Sigmoid colon (tissue), 6 donors: ENCODE measurements at regions not wholly inside any gene's neighbourhood (a gene's known extent, or its start where the extent isn't known, plus 50 kb on each side); places are given as distances from the start of the nearest gene placed in this dataset.

ENCODE experiments used
- DNase-seq: peaks from one replicate; pipeline ENCODE4 v3.0.0-alpha.2; 2019
- H3K27ac ChIP-seq, 4 donors: fragments of 200-600 bp; sonication (generic); one replicate each; pipeline ENCODE4 v1.5.1; 2016 to 2019; ENCODE audit warnings: mild to moderate bottlenecking in 1 of 4
- H3K27me3 ChIP-seq, 3 donors: fragments of 200-600 bp; sonication (generic); one replicate each; pipeline ENCODE4 v1.5.1; 2019; ENCODE audit warnings: mild to moderate bottlenecking in 1 of 3
- H3K36me3 ChIP-seq, 4 donors: fragments of 200-600 bp; sonication (generic); one replicate each; pipeline ENCODE4 v1.5.1; 2016 to 2019
- H3K4me1 ChIP-seq, 4 donors: fragments of 200-600 bp; sonication (generic); one replicate each; pipeline ENCODE4 v1.5.1; 2017 to 2019
- H3K4me3 ChIP-seq, 4 donors: fragments of 200-600 bp; sonication (generic); one replicate each; pipeline ENCODE4 v1.5.1; 2017 to 2019; ENCODE audit warnings: mild to moderate bottlenecking in 2 of 4, moderate library complexity in 1 of 4
- H3K9me3 ChIP-seq, 4 donors: fragments of 200-600 bp in 3 of 4; sonication (generic) in 3 of 4; one replicate each; pipeline versions ENCODE4 v1.5.1 to v1.6.1; 2013 to 2019
- CTCF ChIP-seq, 4 experiments: fragments of 450-650 bp in 3 of 4; fragments of 200-600 bp in 1 of 4; IDR thresholded peaks; one replicate each; pipeline ENCODE4 v1.5.1; 2016 to 2019; ENCODE audit warnings: antibody characterized with exemption in 4 of 4, mild to moderate bottlenecking in 3 of 4, moderate library complexity in 2 of 4
- EP300 ChIP-seq, 4 donors: sonication (generic); formaldehyde crosslinking; IDR thresholded peaks; one replicate each; pipeline ENCODE4 v1.6.1; 2017; ENCODE audit warnings: antibody characterized with exemption in 4 of 4
- POLR2A ChIP-seq, 2 donors: fragments of 450-650 bp; IDR thresholded peaks; one replicate each; pipeline ENCODE4 v1.6.1; 2016; ENCODE audit warnings: antibody characterized with exemption in 2 of 2, mild to moderate bottlenecking in 2 of 2, moderate library complexity in 2 of 2
- POLR2AphosphoS5 ChIP-seq, 4 donors: sonication (generic); formaldehyde crosslinking; IDR thresholded peaks; one replicate each; pipeline ENCODE4 v1.6.1; 2017; ENCODE audit warnings: antibody characterized with exemption in 4 of 4
- WGBS, 2 donors: extraction: QIAGEN DNeasy Blood & Tissue Kit; methylation state at CpG; one replicate each; pipeline ENCODE4 v1.1.7; 2013; 5-methylcytosine and 5-hydroxymethylcytosine counted together
- intact Hi-C: fragments of 100-400 bp; cut with DNase I; formaldehyde crosslinking; loops from one replicate; pipeline ENCODE4 v1.15.1; 2023
- donor health status: healthy with polysubstance abuse.
- donor health status: healthy.

- Histone ChIP-seq H3K4me3 (no peak overlapping the region), H3K4me1 (peaks cover 0 to 2% (median 0%) of the 10 kb centered on the region in 4 donors), H3K9me3 (no peaks in the 10 kb centered on the region), H3K27me3 (no peaks in the 10 kb centered on the region), H3K27ac (no peak overlapping the region), H3K36me3 (no peaks in the 10 kb centered on the region)
- DNase-seq = no peak
- intact Hi-C loops = no loop called here
- TF ChIP-seq POLR2AphosphoS5 (IDR thresholded peaks at IDR 0.05) (no peak), EP300 (IDR thresholded peaks at IDR 0.05) (no peak), POLR2A (IDR thresholded peaks at IDR 0.05) (no peak), CTCF (IDR thresholded peaks at IDR 0.05) (no peak)
- WGBS, 2 donors = 62 to 78% methylated on average over 4 of the region's 4 CpGs
Measured at GRCh38 chr10:43949351-43949750, 300.7 kb upstream of the ZNF32 start.

GRCh38 chr10:43946445-43946844 lies 297.8 kb upstream of the ZNF32 start:
- Histone ChIP-seq H3K27ac (no peak overlapping the region), H3K36me3 (no peaks in the 10 kb centered on the region), H3K9me3 (no peaks in the 10 kb centered on the region), H3K27me3 (no peaks in the 10 kb centered on the region), H3K4me1 (peaks cover 0 to 2% (median 0%) of the 10 kb centered on the region in 4 donors), H3K4me3 (no peak overlapping the region)
- 90 to 96% methylated on average over 10 of the region's 10 CpGs for WGBS, 2 donors
- TF ChIP-seq EP300 (IDR thresholded peaks at IDR 0.05) = no peak
- TF ChIP-seq CTCF (IDR thresholded peaks at IDR 0.05) = no peak
- TF ChIP-seq POLR2AphosphoS5 (IDR thresholded peaks at IDR 0.05) = no peak
- TF ChIP-seq POLR2A (IDR thresholded peaks at IDR 0.05) = no peak
- intact Hi-C loops = no loop called here
- no peak for DNase-seq

GRCh38 chr10:43945908-43946307 lies 297.2 kb upstream of the ZNF32 start:
- Histone ChIP-seq H3K4me3 (no peak overlapping the region), H3K27ac (no peak overlapping the region), H3K27me3 (no peaks in the 10 kb centered on the region), H3K36me3 (no peaks in the 10 kb centered on the region), H3K4me1 (peaks cover 0 to 2% (median 0%) of the 10 kb centered on the region in 4 donors), H3K9me3 (no peaks in the 10 kb centered on the region)
- no peak for DNase-seq
- TF ChIP-seq EP300 (IDR thresholded peaks at IDR 0.05) (no peak), POLR2A (IDR thresholded peaks at IDR 0.05) (no peak), POLR2AphosphoS5 (IDR thresholded peaks at IDR 0.05) (no peak), CTCF (IDR thresholded peaks at IDR 0.05) (no peak)
- 86 to 94% methylated on average over 4 of the region's 4 CpGs for WGBS, 2 donors
- intact Hi-C loops = no loop called here

GRCh38 chr10:43945094-43945730 lies 296.5 kb upstream of the ZNF32 start:
- no peak overlapping the region for H3K4me3 ChIP-seq
- H3K36me3 ChIP-seq = no peaks in the 10 kb centered on the region
- no peak overlapping the region for H3K27ac ChIP-seq
- intact Hi-C loops = no loop called here
- H3K4me1 ChIP-seq = peaks cover 0 to 5% (median under 1%) of the 10 kb centered on the region in 4 donors
- H3K9me3 ChIP-seq = no peaks in the 10 kb centered on the region
- no peaks in the 10 kb centered on the region for H3K27me3 ChIP-seq
- DNase-seq = peak; percentile 33
- WGBS, 2 donors = 81 to 87% methylated on average over 8 of the region's 8 CpGs
- no peak for TF ChIP-seq POLR2AphosphoS5 (IDR thresholded peaks at IDR 0.05)
- TF ChIP-seq POLR2A (IDR thresholded peaks at IDR 0.05) = no peak
- TF ChIP-seq CTCF (IDR thresholded peaks at IDR 0.05) = no peak
